GM12878 (cell line): ENCODE measurements at regions not wholly inside any gene's neighbourhood (a gene's known extent, or its start where the extent isn't known, plus 50 kb on each side); places are given as distances from the start of the nearest gene placed in this dataset.

Source experiments
- BRCA1 ChIP-seq: IDR thresholded peaks from 2 replicates; pipeline ENCODE4 v1.6.1; 2011; ENCODE audit warnings: low read depth, low read length, improper control_type of control experiment
- MYC ChIP-seq: IDR thresholded peaks from 2 replicates; pipeline ENCODE4 v1.6.1; 2011; ENCODE audit warnings: mild to moderate bottlenecking, low read length, moderate library complexity, inconsistent platforms; ENCODE audit not compliant: insufficient read depth, insufficient replicate concordance, insufficient read length, severe bottlenecking
- NFYB ChIP-seq: IDR thresholded peaks from 2 replicates; pipeline ENCODE4 v1.6.1; 2011; ENCODE audit warnings: low read depth, mild to moderate bottlenecking, low read length, improper control_type of control experiment, moderate library complexity; ENCODE audit not compliant: insufficient read depth
- POLR2A ChIP-seq: IDR thresholded peaks from 2 replicates; pipeline ENCODE4 v1.6.1; 2011; ENCODE audit warnings: low read depth, mild to moderate bottlenecking, low read length
- POLR2AphosphoS5 ChIP-seq: IDR thresholded peaks from 2 replicates; pipeline ENCODE4 v1.6.1; 2011; ENCODE audit warnings: mild to moderate bottlenecking, low read length, inconsistent platforms

DNA sequence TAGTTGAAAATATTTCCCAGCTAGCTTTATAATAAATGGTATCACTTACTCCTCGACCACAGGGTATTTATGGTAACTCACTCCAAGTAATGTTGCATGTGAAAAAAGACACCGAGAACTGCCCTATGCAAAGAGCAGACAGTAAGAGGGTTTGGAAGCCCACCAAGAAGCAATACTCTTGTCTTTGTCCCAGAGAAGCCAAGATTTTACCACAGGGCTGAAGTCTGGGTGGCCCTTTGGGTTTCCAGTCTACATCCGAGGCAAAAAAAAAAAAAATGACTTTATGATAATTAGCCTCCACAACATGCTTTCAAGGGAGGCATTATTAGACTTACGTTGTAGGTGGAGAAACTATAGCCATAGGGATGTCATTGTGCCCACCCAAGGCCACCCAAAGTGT is 83.6 kb downstream of the CCDC34 start:
- no peak for TF ChIP-seq BRCA1
- TF ChIP-seq NFYB = no peak
- no peak for TF ChIP-seq MYC
- TF ChIP-seq POLR2A = no peak
- no peak for TF ChIP-seq POLR2AphosphoS5
